ENCODE measurements at regions not wholly inside any gene's neighbourhood (a gene's known extent, or its start where the extent isn't known, plus 50 kb on each side); places are given as distances from the start of the nearest gene placed in this dataset.

GRCh38 chr4:36446275-36446674 is 164.9 kb downstream of the DTHD1 start:
- TF ChIP-seq EZH2phosphoT487 (IDR thresholded peaks at IDR 0.05; ENCODE audit: low read depth) = no peak
- TF ChIP-seq, protein P1, sequence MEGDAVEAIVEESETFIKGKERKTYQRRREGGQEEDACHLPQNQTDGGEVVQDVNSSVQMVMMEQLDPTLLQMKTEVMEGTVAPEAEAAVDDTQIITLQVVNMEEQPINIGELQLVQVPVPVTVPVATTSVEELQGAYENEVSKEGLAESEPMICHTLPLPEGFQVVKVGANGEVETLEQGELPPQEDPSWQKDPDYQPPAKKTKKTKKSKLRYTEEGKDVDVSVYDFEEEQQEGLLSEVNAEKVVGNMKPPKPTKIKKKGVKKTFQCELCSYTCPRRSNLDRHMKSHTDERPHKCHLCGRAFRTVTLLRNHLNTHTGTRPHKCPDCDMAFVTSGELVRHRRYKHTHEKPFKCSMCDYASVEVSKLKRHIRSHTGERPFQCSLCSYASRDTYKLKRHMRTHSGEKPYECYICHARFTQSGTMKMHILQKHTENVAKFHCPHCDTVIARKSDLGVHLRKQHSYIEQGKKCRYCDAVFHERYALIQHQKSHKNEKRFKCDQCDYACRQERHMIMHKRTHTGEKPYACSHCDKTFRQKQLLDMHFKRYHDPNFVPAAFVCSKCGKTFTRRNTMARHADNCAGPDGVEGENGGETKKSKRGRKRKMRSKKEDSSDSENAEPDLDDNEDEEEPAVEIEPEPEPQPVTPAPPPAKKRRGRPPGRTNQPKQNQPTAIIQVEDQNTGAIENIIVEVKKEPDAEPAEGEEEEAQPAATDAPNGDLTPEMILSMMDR (IDR thresholded peaks at IDR 0.05; ENCODE audit: low read depth, low read length) = no peak
